ENCODE measurements at regions not wholly inside any gene's neighbourhood (a gene's known extent, or its start where the extent isn't known, plus 50 kb on each side); places are given as distances from the start of the nearest gene placed in this dataset.
"Not testable (repeated sequence)": the region's sequence is repeated elsewhere in the genome, so short reads cannot be mapped to it uniquely, and the experiment has no call there.

GRCh38 chr4:66225539-66225938 lies 555.2 kb upstream of the EPHA5 start:
- in situ Hi-C loops (cut with HindIII; ENCODE audit: low sequenced_read_pairs): no loop called here

GRCh38 chr4:66223068-66223703 lies 552.9 kb upstream of the EPHA5 start:
- in situ Hi-C loops (cut with HindIII; ENCODE audit: low sequenced_read_pairs): no loop called here

- in situ Hi-C loops (cut with HindIII; ENCODE audit: low sequenced_read_pairs): no loop called here
These were observed 549.1 kb upstream of the EPHA5 start for GRCh38 chr4:66219401-66219800.

GRCh38 chr4:66216252-66216651 lies 546.0 kb upstream of the EPHA5 start:
- in situ Hi-C loops (cut with HindIII; ENCODE audit: low sequenced_read_pairs): no loop called here

GRCh38 chr4:66212489-66212888 lies 542.2 kb upstream of the EPHA5 start:
- in situ Hi-C loops (cut with HindIII; ENCODE audit: low sequenced_read_pairs): no loop called here

GRCh38 chr4:66204534-66205247 lies 534.4 kb upstream of the EPHA5 start:
- in situ Hi-C loops (cut with HindIII; ENCODE audit: low sequenced_read_pairs): no loop called here

- in situ Hi-C loops (cut with HindIII; ENCODE audit: low sequenced_read_pairs): no loop called here
These were observed 532.6 kb upstream of the EPHA5 start for GRCh38 chr4:66202870-66203269.

- in situ Hi-C loops (cut with HindIII; ENCODE audit: low sequenced_read_pairs): no loop called here
These were observed 527.2 kb upstream of the EPHA5 start for GRCh38 chr4:66197451-66197850.

GRCh38 chr4:66193487-66193886 lies 523.2 kb upstream of the EPHA5 start:
- in situ Hi-C loops (cut with HindIII; ENCODE audit: low sequenced_read_pairs): no loop called here

GRCh38 chr4:66187175-66187720 lies 517.0 kb upstream of the EPHA5 start:
- in situ Hi-C loops (cut with HindIII; ENCODE audit: low sequenced_read_pairs): no loop called here

- in situ Hi-C loops (cut with HindIII; ENCODE audit: low sequenced_read_pairs): no loop called here
These were observed 515.8 kb upstream of the EPHA5 start for GRCh38 chr4:66186095-66186494.

GRCh38 chr4:66182636-66183035 lies 512.3 kb upstream of the EPHA5 start:
- in situ Hi-C loops (cut with HindIII; ENCODE audit: low sequenced_read_pairs): no loop called here

- in situ Hi-C loops (cut with HindIII; ENCODE audit: low sequenced_read_pairs): no loop called here
These were observed 508.6 kb upstream of the EPHA5 start for GRCh38 chr4:66178906-66179305.

- in situ Hi-C loops (cut with HindIII; ENCODE audit: low sequenced_read_pairs): no loop called here
These were observed 499.1 kb upstream of the EPHA5 start for GRCh38 chr4:66169341-66169740.

- in situ Hi-C loops (cut with HindIII; ENCODE audit: low sequenced_read_pairs): no loop called here
These were observed 494.6 kb upstream of the EPHA5 start for GRCh38 chr4:66164869-66165268.

GRCh38 chr4:66160606-66161005 lies 490.3 kb upstream of the EPHA5 start:
- in situ Hi-C loops (cut with HindIII; ENCODE audit: low sequenced_read_pairs): no loop called here

- in situ Hi-C loops (cut with HindIII; ENCODE audit: low sequenced_read_pairs): no loop called here
These were observed 487.3 kb upstream of the EPHA5 start for GRCh38 chr4:66157594-66157993.

GRCh38 chr4:66130042-66130441 lies 459.8 kb upstream of the EPHA5 start:
- in situ Hi-C loops (cut with HindIII; ENCODE audit: low sequenced_read_pairs): no loop called here

GRCh38 chr4:66123831-66124413 lies 453.6 kb upstream of the EPHA5 start:
- in situ Hi-C loops (cut with HindIII; ENCODE audit: low sequenced_read_pairs): no loop called here

- in situ Hi-C loops (cut with HindIII; ENCODE audit: low sequenced_read_pairs): no loop called here
These were observed 452.9 kb upstream of the EPHA5 start for GRCh38 chr4:66123190-66123589.

- in situ Hi-C loops (cut with HindIII; ENCODE audit: low sequenced_read_pairs): not testable (repeated sequence)
These were observed 444.9 kb upstream of the EPHA5 start for GRCh38 chr4:66115231-66115630.

GRCh38 chr4:66108898-66109297 lies 438.6 kb upstream of the EPHA5 start:
- in situ Hi-C loops (cut with HindIII; ENCODE audit: low sequenced_read_pairs): no loop called here
